Ishikawa (cell line): ENCODE measurements at regions not wholly inside any gene's neighbourhood (a gene's known extent, or its start where the extent isn't known, plus 50 kb on each side); places are given as distances from the start of the nearest gene placed in this dataset.

Experiments
- CREB1 ChIP-seq: IDR thresholded peaks from 2 replicates; pipeline ENCODE4 v1.6.1; 2012; ENCODE audit warnings: low read depth
- EGR1 ChIP-seq: IDR thresholded peaks from 2 replicates; pipeline ENCODE4 v1.6.1; 2012

- peak; percentile 44; the same call in 1 of the 2 replicates for TF ChIP-seq CREB1
Observed at GRCh38 chr21:6499128-6499826, 4022.1 kb upstream of the TPTE start.

DNA sequence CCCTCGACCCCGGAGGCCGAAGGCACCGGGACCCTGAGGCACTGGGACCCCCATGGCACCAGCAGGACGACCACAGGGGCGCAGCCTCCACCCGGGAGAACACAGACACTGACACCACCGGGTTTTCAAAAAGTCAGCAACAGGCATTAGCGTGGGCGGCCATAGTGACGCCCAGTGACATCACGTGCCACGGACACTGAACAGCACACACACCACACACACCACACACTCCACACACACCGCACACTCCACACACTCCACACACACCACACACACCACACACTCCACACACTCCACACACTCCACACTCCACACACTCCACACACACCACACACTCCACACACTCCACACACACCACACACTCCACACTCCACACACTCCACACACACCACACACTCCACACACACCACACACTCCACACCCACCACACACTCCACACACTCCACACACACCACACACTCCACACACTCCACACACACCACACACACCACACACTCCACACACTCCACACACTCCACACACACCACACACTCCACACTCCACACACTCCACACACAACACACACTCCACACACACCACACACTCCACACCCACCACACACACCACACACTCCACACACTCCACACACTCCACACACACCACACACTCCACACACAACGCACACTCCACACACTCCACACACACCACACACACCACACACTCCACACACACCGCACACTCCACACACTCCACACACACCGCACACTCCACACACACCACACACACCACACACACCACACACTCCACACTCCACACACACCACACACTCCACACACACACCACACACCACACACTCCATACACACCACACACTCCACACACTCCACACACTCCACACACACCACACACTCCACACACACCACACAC is 3955.9 kb upstream of the TPTE start:
- TF ChIP-seq EGR1: peak; percentile 44; the same call in 1 of the 2 replicates
